Neural cell (in vitro differentiated cells): ENCODE measurements at regions not wholly inside any gene's neighbourhood (a gene's known extent, or its start where the extent isn't known, plus 50 kb on each side); places are given as distances from the start of the nearest gene placed in this dataset.

Experiments
- H2AFZ ChIP-seq: fragments of 200-600, 300-800 bp; sonication (generic), shearing (Covaris generic); 2 replicates; pipeline ENCODE4 v1.6.0; 2014; ENCODE audit warnings: low read depth, mild to moderate bottlenecking, antibody characterized with exemption, low read length, moderate library complexity
- H3F3A ChIP-seq: fragments of 200-600 bp; shearing (Covaris generic); 2 replicates; pipeline ENCODE4 v1.6.1; 2016; ENCODE audit warnings: mild to moderate bottlenecking, moderate library complexity, mixed read lengths, antibody characterized with exemption, low read length; ENCODE audit not compliant: insufficient read depth, poor library complexity, severe bottlenecking
- H3K27ac ChIP-seq: fragments of 200-600, 300-800 bp; sonication (generic), shearing (Covaris generic); 2 replicates; pipeline ENCODE4 v1.5.1; 2014; ENCODE audit warnings: mild to moderate bottlenecking, low read length, moderate library complexity
- H3K27me3 ChIP-seq: fragments of 300-800, 200-600 bp; sonication (generic), shearing (Covaris generic); 2 replicates; pipeline ENCODE4 v1.6.0; 2014; ENCODE audit warnings: mild to moderate bottlenecking, low read depth, low read length, moderate library complexity; ENCODE audit not compliant: insufficient read depth
- H3K36me3 ChIP-seq: fragments of 300-800, 200-600 bp; sonication (generic), shearing (Covaris generic); 2 replicates; pipeline ENCODE4 v1.5.1; 2014; ENCODE audit warnings: mild to moderate bottlenecking, antibody characterized with exemption, low read length, moderate library complexity; ENCODE audit not compliant: insufficient read depth
- H3K4me2 ChIP-seq: fragments of 300-800, 200-600 bp; sonication (generic), shearing (Covaris generic); 2 replicates; pipeline ENCODE4 v1.6.0; 2014; ENCODE audit warnings: mild to moderate bottlenecking, low read length
- H3K4me3 ChIP-seq: fragments of 300-800, 200-600 bp; sonication (generic), shearing (Covaris generic); 2 replicates; pipeline ENCODE4 v1.5.1; 2014; ENCODE audit warnings: mild to moderate bottlenecking, low read length, moderate library complexity
- H3K79me2 ChIP-seq: fragments of 200-600 bp; shearing (Covaris generic); replicated peaks from 2 replicates; pipeline ENCODE4 v1.6.0; 2014; ENCODE audit warnings: mild to moderate bottlenecking, low read length, moderate library complexity; ENCODE audit not compliant: insufficient read depth
- H3K9ac ChIP-seq: fragments of 300-800, 200-600 bp; sonication (generic), shearing (Covaris generic); 2 replicates; pipeline ENCODE4 v1.6.1; 2016; ENCODE audit warnings: mild to moderate bottlenecking, low read length, mixed read lengths
- H3K9me2 ChIP-seq: fragments of 200-600 bp; shearing (Covaris generic); 2 replicates; pipeline ENCODE4 v1.6.1; 2016; ENCODE audit warnings: mild to moderate bottlenecking, low read length, mixed read lengths; ENCODE audit not compliant: insufficient read depth
- H3K9me3 ChIP-seq: fragments of 200-600, 300-800 bp; sonication (generic), shearing (Covaris generic); 2 replicates; pipeline ENCODE4 v1.6.1; 2016; ENCODE audit warnings: mild to moderate bottlenecking, mixed run types, low read length, moderate library complexity, mixed read lengths
- H4K20me1 ChIP-seq: fragments of 200-600 bp; shearing (Covaris generic); 2 replicates; pipeline ENCODE4 v1.6.1; 2016; ENCODE audit warnings: mild to moderate bottlenecking, mixed run types; ENCODE audit not compliant: insufficient read depth
- EP300 ChIP-seq: fragments of 450-650 bp; conservative IDR thresholded peaks from 2 replicates; pipeline ENCODE4 v1.6.1; 2014; ENCODE audit warnings: antibody characterized with exemption, mild to moderate bottlenecking, moderate library complexity; ENCODE audit not compliant: poor library complexity, severe bottlenecking
- EZH2 ChIP-seq: fragments of 200-600, 300-800 bp; shearing (Covaris generic), sonication (generic); IDR thresholded peaks from 2 replicates; pipeline ENCODE4 v1.6.1; 2014; ENCODE audit warnings: antibody characterized with exemption, low read length, borderline replicate concordance, mild to moderate bottlenecking; ENCODE audit not compliant: insufficient read depth, poor library complexity, severe bottlenecking
- MXI1 ChIP-seq: fragments of 450-650 bp; conservative IDR thresholded peaks from 2 replicates; pipeline ENCODE4 v1.6.1; 2014; ENCODE audit warnings: antibody characterized with exemption, mild to moderate bottlenecking; ENCODE audit not compliant: poor library complexity, severe bottlenecking
- POLR2AphosphoS5 ChIP-seq: IDR thresholded peaks from 2 replicates; pipeline ENCODE4 v1.6.1; 2012
- RAD21 ChIP-seq: fragments of 450-650 bp; conservative IDR thresholded peaks from 2 replicates; pipeline ENCODE4 v1.6.1; 2014; ENCODE audit warnings: antibody characterized with exemption, mild to moderate bottlenecking, moderate library complexity
- REST ChIP-seq: IDR thresholded peaks from 2 replicates; pipeline ENCODE4 v1.6.1; 2012; ENCODE audit warnings: borderline replicate concordance
- SMC3 ChIP-seq: fragments of 450-650 bp; conservative IDR thresholded peaks from 2 replicates; pipeline ENCODE4 v1.6.1; 2014; ENCODE audit warnings: antibody characterized with exemption, mild to moderate bottlenecking, moderate library complexity; ENCODE audit not compliant: poor library complexity
- TAF1 ChIP-seq: IDR thresholded peaks from 2 replicates; pipeline ENCODE4 v1.6.1; 2012; ENCODE audit warnings: low read depth
- TF ChIP-seq, protein P1 (sequence below): fragments of 450-650 bp; IDR thresholded peaks from 2 replicates; pipeline ENCODE4 v1.5.1; 2014; ENCODE audit warnings: antibody characterized with exemption, mild to moderate bottlenecking, moderate library complexity; ENCODE audit not compliant: poor library complexity, severe bottlenecking

DNA sequence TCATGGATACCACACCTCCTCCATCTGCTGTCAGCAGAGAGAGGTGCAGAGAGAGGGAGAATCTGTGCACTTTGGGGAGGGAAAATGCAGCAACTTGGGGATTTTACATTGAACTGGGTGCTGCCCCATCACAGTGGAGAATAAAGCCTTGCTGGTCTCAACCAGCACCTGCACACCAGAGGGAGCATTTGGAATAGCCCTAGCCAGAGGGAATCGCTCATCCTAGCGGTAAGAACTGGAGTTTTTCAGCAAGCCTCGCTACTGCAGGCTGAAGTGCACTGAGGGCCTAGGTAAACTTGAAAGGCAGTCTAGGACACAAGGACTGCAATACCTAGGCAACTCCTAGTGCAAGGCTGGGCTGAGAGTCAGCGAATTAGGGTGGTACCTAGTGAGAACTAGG is 148.7 kb downstream of the KDR start (continued):
- TF ChIP-seq, protein P1, sequence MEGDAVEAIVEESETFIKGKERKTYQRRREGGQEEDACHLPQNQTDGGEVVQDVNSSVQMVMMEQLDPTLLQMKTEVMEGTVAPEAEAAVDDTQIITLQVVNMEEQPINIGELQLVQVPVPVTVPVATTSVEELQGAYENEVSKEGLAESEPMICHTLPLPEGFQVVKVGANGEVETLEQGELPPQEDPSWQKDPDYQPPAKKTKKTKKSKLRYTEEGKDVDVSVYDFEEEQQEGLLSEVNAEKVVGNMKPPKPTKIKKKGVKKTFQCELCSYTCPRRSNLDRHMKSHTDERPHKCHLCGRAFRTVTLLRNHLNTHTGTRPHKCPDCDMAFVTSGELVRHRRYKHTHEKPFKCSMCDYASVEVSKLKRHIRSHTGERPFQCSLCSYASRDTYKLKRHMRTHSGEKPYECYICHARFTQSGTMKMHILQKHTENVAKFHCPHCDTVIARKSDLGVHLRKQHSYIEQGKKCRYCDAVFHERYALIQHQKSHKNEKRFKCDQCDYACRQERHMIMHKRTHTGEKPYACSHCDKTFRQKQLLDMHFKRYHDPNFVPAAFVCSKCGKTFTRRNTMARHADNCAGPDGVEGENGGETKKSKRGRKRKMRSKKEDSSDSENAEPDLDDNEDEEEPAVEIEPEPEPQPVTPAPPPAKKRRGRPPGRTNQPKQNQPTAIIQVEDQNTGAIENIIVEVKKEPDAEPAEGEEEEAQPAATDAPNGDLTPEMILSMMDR: no peak

DNA sequence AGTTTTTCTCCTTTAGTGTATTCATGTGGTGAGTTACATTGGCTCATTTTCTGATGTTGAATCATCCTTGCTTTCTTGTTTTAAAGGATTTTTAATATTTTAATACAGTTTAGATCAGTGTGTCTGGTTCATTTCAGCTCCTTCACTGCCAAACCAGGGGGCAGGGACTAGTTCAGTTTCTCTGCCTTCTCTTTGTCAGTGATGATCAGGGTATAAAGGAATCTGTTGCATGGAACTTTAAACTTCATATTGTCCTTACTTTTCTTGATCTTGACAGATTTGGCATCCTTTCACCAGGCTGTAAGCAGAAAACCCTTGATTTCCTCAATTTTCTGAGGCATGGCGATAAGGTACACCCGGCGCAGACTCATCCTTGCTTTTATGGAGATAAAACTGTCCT is 149.4 kb downstream of the KDR start:
- H2AFZ ChIP-seq: no peak overlapping the region
- H3K27me3 ChIP-seq: no peaks in the 10 kb centered on the region
- H4K20me1 ChIP-seq: no peaks in the 10 kb centered on the region
- H3K4me3 ChIP-seq: no peak overlapping the region
- no peaks in the 10 kb centered on the region for H3F3A ChIP-seq
- H3K27ac ChIP-seq: no peak overlapping the region
- H3K36me3 ChIP-seq: no peaks in the 10 kb centered on the region
- no peaks in the 10 kb centered on the region for H3K79me2 ChIP-seq
- H3K9me2 ChIP-seq: no peaks in the 10 kb centered on the region
- no peak overlapping the region for H3K9ac ChIP-seq
- H3K9me3 ChIP-seq: no peaks in the 10 kb centered on the region
- H3K4me2 ChIP-seq: no peak overlapping the region
- no peak for TF ChIP-seq MXI1
- TF ChIP-seq, protein P1: no peak
- TF ChIP-seq EZH2: no peak
- TF ChIP-seq EP300: no peak
- TF ChIP-seq POLR2AphosphoS5: no peak
- no peak for TF ChIP-seq REST
- no peak for TF ChIP-seq SMC3
- TF ChIP-seq TAF1: no peak
- TF ChIP-seq RAD21: no peak

GRCh38 chr4:54973784-54974183 is 151.6 kb downstream of the KDR start:
- Histone ChIP-seq H3K36me3 (no peaks in the 10 kb centered on the region), H3K4me2 (no peak overlapping the region), H3F3A (no peaks in the 10 kb centered on the region), H3K9ac (no peak overlapping the region), H4K20me1 (no peaks in the 10 kb centered on the region), H3K79me2 (no peaks in the 10 kb centered on the region), H3K27ac (no peak overlapping the region), H3K9me2 (no peaks in the 10 kb centered on the region), H3K27me3 (no peaks in the 10 kb centered on the region), H3K9me3 (no peaks in the 10 kb centered on the region), H2AFZ (no peak overlapping the region), H3K4me3 (no peak overlapping the region)
- TF ChIP-seq SMC3: no peak
- TF ChIP-seq EP300: no peak
